Medulla oblongata (tissue), 1 donor: ENCODE measurements at regions not wholly inside any gene's neighbourhood (a gene's known extent, or its start where the extent isn't known, plus 50 kb on each side); places are given as distances from the start of the nearest gene placed in this dataset.

Experiments
- DNase-seq: peaks from one replicate; pipeline ENCODE4 v3.0.0-alpha.2; 2015; ENCODE audit errors: extremely low spot score

DNA sequence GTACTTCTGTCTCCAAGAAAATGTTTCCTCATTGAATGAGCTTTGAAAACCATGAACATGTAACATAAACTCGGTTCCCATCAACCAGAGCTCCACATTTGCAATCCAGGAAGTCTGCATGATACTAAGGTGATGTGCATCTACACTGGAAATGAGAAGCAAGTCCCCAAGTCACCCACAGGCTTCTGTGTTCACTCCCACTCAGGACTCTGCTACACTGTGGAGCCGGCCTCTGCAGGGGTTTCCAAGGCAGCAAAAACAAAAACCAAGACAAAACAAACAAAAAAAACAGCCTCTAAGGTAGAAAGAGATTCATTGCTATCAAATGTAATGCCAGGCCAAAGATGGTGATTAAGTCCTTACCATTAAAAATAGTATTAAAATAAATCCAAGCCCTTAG is 593.7 kb downstream of the IRX1 start:
- no peak for DNase-seq

DNA sequence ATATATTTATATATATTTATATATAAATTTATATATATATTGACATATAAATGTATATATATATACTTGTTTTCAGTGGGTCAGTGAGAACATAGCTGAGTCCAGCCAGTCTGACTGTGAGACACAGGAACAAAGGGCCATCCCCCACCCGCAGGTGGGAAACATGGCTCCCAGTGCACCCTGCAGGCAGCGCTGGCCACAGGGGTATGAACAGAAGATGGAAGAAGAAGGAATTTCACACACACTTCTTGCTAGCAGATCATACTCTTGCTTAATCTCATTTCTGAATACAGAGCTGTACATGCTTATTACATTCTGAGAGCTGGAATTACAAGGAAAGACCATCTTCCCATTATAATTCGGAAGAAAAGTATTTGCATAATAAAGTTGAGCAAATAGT is 595.4 kb downstream of the IRX1 start:
- DNase-seq = no peak

DNA sequence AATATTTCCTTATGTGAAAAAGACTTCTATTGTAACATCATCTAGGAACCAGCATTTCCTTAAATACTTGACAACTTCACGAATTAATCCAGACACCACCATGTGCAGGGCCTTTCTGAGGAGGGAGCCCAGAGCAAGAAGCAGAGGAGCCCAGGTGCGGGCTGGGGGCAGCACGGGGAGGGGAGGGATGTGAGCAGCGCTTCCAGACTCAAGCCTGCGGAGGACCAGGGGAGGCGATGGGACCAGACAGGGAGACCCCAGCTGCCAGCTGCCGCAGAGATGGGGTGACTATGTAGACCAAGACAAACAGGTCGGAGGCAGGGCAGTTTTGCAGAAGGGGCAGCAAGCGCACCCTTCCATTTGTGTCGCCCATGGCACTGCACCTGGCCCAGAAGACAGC is 596.1 kb downstream of the IRX1 start:
- no peak for DNase-seq

DNA sequence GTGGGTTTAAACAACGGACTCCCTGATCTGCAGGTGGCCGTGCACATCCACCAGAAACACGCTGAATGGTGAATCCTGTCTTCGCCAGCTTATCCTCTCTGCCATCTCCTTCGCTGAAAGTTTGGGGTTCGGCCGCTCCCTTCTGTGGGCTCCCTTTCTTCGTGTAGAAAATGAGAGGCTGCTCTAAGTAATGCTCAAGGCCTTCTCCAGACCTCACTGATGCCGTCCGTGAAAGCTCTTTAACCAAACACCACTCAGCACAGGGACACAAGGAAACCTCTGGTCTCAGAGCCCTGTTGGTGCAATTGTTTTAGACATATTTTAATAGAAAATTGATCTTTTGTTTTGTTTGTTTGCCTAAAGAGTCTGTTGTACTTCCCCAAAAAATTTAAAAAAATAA is 596.5 kb downstream of the IRX1 start:
- no peak for DNase-seq

DNA sequence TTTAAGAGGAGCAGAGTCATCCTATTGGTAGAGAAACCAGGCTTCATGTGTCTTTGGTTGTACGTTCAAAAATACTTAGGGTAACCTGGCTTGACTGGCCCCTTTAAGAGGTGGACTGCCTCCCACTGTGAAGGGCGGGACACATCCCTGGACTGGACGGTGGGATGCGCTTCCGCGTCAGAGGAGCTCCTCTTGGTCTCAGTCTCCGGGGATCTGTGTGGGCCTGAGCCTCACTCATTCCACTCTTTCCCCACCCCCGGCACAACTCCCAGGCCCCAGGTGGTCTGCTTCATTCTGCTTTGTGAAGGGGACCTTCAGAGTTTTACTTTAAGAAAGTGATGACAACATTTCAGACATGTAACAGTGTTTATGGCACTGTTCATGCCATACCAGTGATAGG is 601.1 kb downstream of the IRX1 start:
- DNase-seq = no peak

DNA sequence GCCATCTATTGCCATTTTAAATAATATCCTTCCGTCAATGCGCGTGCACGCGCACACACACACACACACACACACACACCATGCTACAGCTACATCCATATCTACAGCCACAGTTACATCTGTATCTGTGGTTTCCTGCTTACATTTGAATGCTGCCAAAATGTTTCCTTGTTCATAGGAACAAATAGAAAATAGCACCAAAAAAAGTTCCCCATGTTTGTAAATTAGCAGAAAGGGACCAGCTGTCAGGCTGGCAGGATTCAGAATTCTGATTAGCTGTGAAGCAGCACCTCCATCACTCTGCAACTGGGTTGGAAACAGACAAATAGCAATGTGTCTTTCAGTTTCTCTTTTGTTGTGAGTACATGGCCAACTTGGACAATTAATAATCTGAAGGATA is 601.5 kb downstream of the IRX1 start:
- DNase-seq = no peak

DNA sequence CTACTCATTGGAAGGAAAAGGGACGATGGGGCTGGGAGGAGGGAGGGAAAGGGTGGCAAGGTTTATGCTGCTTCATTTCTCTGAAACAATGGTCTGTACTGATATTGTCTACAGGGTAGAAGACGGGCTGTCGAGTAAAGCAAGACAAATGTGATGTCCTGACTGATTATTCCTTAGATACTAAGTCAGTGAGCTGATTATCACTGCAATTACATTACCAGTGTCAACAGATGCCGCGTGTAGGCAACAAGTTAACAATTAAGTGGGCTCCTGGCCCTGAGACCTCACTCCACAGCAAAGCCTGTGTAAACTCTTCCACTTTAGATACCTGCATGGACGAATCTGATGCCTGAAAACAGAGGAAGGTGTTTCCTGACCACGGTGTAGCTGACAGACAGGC is 602.8 kb downstream of the IRX1 start:
- no peak for DNase-seq

DNA sequence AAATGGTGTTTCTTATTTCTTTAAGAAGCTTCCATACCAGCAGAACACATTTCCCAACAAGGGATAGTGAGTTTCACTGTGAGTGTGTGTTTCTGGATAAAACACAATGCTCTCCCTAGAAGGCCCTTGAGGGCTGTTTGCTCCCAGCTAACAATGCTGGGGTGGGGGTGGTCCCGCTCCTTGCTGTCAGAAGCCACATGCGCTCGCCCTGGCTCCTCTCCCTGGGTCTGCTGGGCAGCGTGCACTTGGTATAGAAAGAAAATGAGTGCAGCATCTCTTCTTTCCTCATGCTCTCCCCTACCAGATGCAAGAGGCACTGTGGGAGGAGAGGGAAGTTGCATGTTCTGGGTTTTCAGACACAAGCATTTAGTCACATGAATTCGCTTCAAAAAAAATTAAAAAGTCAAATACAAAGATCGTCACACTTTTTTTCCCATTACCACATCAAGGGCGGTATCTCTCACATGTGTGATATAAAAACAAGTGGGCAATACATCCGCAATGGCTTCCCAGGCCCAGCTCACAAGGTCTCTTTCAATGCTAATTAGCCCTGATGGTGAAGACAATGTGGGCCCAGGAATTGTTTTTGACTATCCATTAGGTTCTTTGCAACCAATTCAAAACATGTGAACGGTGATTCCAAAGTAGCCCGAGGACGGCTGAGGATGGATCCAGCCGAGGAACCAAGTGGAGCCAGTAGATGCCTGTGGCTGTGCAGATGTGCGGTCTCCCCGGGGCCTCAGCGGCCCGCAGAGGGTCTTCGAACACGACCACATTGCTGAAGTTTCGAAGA is 603.6 kb downstream of the IRX1 start:
- DNase-seq = no peak

DNA sequence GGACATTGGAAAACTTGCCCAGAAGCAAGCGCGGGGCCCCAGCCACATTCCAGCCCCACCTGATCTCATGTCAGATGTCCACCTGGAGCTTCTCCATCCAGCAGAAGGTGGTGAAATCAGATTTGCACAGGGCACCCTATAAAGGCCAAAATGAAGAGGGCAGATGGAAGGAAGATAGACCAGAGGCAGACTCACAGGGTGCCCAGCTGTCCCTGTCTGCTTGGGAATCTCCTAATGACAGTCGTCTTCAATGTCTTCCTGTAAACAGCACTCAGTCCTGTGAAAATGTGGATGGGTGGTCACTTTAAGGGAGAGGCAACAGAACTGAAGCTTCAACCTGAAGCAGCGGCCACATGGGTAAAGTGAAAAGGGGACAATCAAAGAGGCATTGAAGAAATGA is 607.5 kb downstream of the IRX1 start:
- no peak for DNase-seq

DNA sequence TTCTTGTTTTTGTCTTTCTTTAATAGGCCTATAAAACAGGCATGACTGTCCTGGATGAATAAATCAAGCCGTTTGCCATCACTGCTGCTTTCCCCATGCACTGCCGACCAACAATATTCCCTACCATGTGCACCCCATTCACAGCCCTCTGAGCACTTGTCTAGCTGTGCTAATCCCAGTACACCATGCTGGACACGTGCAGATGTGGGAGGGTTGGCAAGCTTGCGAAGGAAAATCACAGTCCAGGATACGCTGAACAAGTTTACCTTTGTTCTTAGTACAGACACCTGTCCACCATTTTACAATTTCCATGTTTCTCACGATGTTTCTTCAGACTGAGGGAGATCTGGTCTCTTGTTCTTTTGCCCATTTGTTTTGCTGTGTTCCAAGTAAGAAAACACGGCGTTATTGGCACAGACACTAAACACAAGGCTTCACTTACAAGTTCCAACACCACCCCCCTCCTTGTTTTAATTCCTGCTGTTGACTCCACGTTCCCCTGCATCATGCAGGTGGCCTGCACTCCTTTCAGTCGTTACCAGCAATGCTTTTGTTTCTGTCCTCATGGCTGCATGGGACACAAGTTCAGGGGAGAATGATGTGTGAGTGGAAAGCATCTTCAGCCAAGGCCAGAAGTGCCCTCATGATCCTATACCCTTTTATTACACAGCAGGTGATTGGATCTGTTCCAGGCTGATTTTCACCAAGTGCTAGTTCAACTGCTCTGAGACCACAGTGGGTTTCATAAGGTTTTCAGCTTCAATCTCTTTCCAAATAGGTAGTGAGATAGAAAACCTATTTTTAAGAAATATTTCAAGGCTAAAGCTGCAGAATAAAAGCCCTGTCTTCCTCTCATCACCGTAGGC is 608.9 kb downstream of the IRX1 start:
- no peak for DNase-seq

DNA sequence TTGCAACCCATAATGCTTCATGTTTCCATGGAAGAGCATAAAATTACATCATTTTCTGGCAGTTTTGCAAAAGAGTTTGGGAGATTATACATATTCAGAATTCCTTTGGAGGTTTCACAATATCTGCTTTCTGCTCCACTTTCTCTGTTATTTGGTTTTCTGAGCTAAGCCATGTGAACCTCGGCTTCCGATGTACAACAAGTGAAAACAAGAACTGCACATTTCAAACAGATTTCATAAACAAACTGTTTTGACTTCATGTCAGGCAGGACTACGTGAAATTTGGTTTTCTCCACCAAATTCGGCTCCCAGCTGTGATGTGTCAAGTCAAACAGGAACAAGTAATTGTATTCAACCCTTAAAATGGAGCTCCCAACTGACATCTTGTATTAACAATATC is 609.8 kb downstream of the IRX1 start:
- no peak for DNase-seq

DNA sequence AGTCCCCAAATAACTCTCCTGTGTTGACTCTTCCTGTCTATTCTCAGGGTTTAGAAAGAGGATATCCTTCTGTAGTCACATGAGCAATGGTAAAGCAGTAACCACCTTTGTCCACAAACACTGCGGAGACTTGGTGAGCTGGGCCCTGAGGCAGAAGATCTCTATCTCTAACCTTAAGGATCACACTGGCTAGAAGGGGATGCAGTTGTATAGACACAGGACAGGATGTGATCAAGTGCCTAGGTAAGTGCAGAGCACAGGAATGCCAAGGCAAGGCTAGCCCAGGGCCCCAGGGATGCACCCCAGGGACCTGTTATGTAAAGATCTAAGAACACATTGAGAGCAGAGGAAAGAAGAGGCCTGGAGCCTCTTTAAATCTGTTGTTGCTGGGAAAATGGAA is 610.5 kb downstream of the IRX1 start:
- DNase-seq = no peak

DNA sequence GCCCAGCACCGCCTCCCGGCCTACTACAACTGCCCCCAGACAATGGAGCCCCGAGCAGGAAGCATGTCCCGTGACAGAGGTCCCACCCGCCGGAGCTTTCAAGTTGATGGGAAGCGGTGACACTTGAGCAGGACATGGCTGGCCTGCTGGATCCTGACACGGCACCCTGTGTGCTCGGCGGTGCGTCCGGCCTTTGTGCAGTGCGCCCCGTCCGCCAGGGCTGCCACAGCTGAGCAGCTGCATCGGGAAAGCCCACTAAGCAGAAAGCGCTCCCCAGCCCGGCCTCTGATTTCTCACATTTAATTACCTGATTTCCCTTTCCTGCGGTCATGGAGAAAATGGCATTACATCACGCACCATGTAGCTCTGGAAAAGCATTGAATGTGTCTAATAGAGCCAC is 611.9 kb downstream of the IRX1 start:
- DNase-seq = no peak

DNA sequence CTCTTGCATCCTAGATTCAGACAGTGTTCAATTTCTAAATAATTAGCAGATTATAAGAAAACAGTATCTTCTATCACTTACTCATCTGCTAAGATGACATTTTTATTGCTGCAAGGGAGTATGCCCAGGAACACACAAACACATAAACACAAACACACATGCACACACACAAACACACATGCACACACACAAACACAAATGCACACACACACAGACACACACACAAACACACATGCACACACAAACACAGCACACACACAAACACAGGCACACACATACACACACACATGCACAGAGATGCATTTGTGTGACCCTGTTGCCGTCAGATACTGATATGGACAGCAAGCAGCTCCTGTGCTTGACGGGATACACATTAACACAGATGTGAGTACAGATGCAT is 612.9 kb downstream of the IRX1 start:
- no peak for DNase-seq

DNA sequence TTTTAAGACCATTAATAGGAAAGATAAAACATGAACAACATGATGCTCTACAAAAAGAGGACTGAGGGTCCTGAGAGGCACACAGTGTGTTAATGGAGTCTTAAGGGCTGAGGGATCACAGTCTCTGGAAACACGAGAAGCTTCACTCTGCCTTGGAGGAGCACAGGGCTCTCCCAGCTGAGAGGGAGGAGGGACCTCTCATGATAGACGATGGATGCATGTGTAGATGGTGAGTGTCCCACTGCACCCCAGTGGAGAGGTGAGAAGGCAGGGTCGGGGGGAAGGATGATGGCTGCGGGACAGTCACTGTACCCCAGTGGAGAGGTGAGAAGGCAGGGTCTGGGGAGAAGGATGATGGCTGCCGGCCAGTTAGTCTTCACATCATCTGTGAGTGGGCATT is 613.4 kb downstream of the IRX1 start:
- DNase-seq = no peak

DNA sequence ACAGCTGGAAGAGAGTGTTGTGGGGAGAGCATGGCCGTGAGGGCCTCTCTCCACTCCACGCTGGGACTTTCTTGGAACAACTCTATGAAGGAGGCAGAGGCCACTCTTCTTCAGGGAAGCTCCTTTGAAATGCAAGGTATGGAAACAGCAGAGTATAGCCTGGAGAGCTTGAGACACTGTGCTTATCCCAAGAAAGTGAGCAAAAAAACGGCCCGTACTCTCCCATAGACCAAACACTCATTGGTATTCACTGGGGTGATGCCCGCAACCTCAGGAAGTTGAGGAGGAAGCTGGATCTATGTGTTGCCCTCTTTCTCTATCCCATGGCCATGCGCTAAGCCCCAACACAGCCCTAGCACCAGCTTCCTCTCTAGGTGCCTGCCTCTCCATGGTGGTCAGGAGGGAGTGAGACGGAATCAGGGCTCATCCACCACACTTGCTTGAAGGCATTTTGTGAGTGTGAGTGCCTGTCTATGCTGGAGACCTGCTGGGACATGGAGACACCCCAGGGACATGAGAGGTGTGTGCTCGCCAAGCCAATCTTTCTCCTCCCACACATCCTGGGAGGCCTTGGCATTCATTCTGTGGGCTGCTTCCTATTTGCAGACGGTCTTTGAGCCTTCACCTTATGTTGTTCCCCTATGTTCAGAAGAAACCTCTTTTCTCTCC is 616.6 kb downstream of the IRX1 start:
- DNase-seq = no peak

DNA sequence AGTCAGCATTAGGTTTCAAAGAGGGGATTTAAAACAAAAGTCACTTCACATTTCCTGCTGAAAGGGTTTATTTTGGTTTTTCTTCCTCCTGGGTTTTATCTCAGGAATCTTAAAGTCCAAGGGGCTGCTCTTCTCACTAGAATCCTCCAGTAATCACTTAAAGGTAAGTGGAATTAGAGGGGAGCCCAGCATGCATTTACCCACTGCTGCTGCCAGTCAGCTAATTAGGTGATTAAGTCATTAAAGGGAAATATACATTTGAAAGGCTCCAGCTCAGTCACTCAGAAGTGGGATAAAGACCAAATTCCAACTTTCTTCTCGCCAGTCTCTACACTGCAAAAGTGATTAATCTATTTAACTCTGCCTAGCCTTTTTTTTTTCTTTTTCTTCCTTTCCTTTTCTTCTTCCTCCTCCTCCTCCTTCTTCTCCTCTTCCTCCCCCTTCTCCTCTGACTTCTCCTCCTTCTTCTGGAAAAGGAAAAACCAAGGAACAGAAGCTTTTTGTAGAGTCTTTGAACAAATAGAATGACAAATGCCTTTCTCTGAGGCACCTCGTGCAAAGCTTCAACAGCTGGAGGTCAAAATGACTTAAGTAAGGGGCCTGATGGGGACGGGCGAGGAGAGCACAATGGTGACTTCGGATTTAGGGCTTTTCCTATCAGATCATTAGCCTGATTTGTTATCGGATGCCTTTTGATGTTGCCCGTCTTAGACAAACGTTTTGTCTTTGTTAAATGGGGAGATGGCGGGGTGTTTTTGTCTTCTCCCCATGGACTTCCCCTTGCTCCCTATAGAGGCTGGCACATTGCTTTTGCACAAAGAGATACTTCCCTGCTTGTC is 617.6 kb downstream of the IRX1 start:
- no peak for DNase-seq

DNA sequence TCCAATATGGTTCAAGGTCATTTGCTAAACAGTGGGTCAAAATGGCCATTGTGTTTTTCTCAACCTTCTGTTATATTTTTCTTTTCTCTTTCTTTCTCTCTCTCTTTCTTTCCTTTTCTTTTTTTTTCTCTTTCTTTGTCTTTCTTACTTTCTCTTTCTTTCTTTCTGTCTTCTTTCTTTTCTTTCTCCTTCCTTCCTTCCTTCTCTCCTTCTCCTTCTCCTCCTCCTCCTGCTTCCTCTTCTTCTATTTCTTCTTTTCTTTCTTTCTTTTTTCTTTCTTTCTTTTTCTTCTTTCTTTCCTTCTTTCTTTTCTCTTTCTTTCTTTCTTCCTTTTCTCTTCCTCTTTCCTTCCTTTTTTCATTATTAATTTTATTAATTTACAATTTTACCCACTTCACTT is 619.5 kb downstream of the IRX1 start:
- DNase-seq = no peak

DNA sequence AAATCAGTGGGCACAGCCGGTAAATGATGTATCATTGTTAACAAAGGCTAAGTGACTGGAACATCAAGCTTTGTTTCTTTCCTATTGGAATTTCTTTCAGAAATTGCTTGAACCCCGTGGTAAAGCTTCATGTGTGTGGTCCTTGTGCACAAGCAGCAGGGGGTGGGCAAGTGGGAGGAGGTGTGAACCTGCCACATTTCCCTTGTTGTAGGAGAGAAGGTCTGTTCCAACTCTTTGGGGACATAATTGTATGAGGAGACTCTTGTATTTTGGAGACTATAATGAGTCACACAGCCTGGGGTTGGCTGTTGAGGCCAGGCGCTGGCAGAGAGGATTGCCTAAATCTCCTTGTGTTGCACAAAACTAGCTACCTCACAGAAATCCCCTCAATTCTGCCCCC is 620.5 kb downstream of the IRX1 start:
- DNase-seq = no peak

DNA sequence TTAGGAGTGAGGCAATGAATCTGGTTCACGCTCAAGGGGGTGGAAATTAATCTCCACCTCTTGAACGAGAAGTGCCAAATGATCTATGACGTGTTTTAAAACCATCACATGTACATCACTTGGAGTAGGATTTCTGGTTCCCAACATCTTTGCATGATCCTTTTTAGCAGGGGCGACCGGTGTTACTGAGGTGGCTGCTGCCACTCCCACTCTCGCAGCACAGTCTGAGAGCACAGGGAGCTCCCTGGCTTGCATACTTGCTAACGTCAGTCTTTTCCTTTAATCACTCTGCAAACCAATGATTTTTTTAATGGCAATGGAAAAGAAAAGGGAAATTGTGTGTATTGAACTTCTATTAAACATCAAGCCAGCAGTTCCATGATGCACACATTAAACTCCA is 624.4 kb downstream of the IRX1 start:
- no peak for DNase-seq

DNA sequence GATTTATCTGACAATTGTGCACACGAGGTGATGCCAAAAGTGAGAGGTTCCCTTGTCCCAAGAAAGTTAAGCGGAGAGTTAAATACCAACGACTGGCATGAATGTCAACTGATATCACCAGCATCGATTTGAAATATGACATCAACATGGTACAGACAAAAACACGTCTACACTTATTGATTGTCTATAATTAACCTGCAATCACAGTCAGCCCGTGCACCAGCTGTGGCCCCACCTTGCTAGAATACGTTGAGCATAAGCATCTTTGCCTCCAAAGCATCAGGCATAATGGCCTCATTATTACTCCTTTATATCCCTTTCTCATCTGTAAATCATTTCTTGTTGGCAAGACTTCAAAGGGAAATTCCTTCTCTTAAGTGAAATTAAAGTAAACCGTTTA is 625.4 kb downstream of the IRX1 start:
- no peak for DNase-seq

DNA sequence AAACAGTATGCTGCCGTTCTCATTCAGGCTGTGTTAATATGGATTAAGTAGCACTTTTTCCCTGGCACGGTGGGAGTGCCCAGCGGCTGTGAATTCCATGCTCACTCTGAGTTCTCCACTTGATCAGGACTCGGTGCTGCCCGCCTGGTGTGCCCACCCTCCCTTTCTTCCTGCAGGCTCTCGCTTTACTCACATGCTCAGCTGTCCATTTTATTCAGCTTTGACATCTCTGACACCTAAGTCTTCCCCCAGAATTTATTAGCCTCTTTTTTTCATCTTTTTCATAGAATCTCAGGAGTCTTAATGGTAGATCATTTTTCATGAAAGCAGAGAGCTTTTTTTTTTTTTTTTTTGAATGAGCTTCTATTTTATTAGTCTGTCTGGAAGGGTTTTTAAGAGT is 626.5 kb downstream of the IRX1 start:
- no peak for DNase-seq
